ENCODE measurements at regions not wholly inside any gene's neighbourhood (a gene's known extent, or its start where the extent isn't known, plus 50 kb on each side); places are given as distances from the start of the nearest gene placed in this dataset.
A peak's percentile ranks its signal among the peaks of the same experiment; 100 is the strongest.

DNA sequence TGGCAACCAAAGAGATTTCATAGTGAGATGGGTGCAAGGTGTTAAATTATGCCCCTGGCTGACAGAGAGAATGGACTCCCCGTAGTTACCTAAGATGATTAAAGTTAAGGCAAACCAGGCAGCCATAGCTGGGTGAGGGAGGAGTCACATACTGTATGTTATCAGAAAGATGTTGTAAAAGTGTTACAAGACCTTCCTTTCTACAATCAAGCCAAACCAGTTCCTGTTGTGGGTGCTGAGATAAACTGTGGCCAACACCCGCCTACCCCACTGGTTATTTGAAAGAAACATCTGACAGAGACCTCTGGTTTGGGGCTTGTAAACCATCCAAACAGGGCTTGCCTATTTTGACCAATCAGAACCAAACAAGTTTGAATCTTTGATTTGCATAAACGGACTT lies 684.7 kb upstream of the NUDT12 start:
- DNase-seq (ENCODE audit: low read depth in 2 of 2), result no peak

DNA sequence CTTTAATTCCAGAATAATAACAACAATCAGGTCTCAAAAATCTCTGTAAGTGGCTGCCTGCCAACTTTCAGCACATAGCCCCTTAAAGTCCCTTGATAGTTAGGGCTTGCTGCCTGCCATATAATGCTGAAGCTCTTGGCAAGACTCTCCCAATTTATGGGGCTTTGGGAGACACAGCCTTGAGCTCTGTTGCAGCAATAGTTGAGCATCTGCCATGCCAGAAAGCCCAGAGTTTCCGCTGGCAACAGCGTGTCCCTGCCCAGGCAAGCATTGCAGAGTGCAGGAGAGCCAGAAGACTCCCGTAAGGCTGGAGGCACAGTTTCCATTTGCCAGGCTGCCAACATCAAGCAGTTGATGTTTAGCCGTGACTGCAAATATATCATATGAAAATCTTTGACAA lies 678.5 kb upstream of the NUDT12 start:
- DNase-seq (ENCODE audit: low read depth in 2 of 2), result no peak

- DNase-seq (ENCODE audit: low read depth in 2 of 2), result no peak
These were observed 675.0 kb upstream of the NUDT12 start for GRCh38 chr5:104237586-104237985.

GRCh38 chr5:104223885-104224773 lies 661.5 kb upstream of the NUDT12 start:
- no peak for DNase-seq (ENCODE audit: low read depth in 2 of 2)

- no peak for DNase-seq (ENCODE audit: low read depth in 2 of 2)
These were observed 655.6 kb upstream of the NUDT12 start for GRCh38 chr5:104218200-104218599.

DNA sequence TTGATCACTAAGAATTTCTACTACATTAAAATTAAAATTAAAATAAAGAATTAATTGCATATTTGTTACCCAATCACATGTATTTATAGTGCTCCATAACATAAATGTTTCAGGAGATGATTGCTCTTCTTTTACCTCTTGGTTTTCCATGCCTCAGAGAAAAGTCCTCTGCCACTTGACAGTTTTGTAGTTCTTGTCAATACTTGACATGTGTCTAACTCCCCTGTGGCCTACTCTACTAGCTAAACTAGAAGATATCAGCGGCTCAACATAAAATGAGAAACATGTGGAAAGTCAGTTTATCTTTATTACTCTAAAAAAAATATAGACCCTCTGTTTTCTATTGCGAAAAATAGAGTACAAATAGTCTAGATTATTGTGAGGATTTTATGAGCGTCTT lies 650.6 kb upstream of the NUDT12 start:
- DNase-seq (ENCODE audit: low read depth in 2 of 2), result no peak

- no peak for DNase-seq (ENCODE audit: low read depth in 2 of 2)
These were observed 637.2 kb upstream of the NUDT12 start for GRCh38 chr5:104199771-104200170.

GRCh38 chr5:104198156-104198555 lies 635.6 kb upstream of the NUDT12 start:
- no peak for DNase-seq (ENCODE audit: low read depth in 2 of 2)

DNA sequence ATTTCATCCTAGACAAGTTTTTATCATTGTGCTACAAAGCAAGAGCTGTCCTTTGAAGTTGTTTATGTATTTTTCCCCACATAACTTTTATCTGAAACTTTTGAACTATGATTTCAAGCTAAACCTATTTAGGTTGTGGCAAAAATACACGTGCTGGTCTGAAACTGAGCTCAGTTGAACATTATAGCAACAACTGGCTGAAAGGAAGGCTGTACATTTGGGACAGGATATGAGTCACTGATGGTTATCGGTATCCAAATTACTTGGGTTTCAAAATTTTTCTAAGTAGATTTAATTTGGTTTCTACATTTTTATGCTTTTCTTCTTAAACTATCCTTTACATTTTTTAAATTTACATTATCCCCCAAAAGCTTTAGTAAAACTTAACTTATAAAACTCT lies 627.3 kb upstream of the NUDT12 start:
- DNase-seq (ENCODE audit: low read depth in 2 of 2), result no peak

DNA sequence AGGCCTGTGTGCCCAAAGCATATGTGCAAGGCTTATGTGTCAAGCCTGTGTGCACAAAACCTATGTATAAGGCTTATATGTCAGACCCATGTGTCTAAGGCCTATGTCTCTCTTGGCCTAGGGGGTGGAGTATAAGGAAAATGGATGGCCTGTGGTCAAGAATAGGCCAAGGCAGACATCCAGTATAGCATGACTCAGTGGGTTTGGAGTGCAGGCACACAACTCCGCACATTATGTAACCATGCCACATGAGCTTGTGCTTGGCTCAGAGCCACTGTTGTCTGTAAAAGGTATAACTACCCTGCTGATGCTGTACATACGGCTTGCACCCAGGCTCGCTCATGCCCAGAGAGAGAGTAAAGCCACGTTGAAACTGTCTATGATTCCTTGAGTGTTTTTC lies 626.4 kb upstream of the NUDT12 start:
- DNase-seq (ENCODE audit: low read depth in 2 of 2), result peak in 1 of 2 experiments; percentile 5

DNA sequence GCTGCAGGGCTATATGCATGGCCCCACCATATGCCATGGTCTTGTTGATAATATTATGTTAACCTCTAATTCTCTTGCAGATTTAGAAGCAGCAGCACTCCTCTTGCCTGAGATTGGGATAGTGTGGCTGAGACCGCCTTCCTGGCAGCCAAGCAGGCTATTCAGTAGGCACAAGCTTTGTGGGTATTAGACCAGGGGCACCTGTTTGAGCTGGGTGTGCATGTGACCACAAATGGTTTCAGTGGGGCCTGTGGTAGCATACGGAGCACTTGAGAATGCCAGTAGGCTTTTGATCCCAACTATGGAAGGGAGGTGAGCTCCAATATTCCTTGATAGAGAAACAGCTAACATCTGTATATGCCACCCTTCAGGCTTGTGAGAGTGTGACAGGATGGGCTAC lies 625.1 kb upstream of the NUDT12 start:
- no peak for DNase-seq (ENCODE audit: low read depth in 2 of 2)

DNA sequence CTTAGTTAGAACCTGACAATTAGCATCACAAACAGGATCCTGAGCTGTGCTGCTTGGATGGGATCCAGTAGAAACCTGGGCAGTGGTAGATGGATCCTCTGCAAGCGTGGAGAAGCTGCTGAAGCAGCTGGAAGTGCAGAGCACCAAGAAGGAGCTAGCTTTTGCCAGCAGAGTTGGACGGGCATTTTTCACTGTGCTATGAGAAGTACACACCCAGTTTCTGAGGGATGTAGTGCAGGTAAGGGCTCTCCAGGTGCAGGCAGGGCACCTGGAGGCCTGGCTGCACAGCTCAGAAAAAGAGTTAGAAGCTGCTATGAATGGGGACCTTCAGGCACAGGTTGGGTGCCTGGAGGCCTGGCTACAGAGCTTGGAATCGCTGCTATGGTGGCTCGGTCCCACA lies 623.9 kb upstream of the NUDT12 start:
- no peak for DNase-seq (ENCODE audit: low read depth in 2 of 2)

GRCh38 chr5:104186100-104186499 lies 623.5 kb upstream of the NUDT12 start:
- DNase-seq (ENCODE audit: low read depth in 2 of 2), result no peak

DNA sequence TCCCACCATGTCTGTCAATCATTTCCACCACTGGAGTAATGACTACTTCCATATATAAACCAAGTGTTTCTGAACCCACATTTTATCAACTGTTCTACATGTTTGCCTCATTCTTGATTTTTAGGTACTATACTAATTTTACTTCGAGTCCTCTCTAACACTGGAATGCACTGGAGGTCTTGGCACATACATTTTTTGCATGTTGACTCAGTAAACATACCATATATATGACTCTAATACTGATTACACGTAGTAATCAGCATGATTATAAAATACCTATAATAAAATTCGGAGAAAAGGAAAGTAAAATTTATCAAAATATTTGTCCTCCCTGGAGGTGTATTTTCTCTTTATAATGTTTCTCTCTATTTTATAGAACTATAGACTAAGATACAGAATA lies 621.7 kb upstream of the NUDT12 start:
- DNase-seq (ENCODE audit: low read depth in 2 of 2), result no peak

DNA sequence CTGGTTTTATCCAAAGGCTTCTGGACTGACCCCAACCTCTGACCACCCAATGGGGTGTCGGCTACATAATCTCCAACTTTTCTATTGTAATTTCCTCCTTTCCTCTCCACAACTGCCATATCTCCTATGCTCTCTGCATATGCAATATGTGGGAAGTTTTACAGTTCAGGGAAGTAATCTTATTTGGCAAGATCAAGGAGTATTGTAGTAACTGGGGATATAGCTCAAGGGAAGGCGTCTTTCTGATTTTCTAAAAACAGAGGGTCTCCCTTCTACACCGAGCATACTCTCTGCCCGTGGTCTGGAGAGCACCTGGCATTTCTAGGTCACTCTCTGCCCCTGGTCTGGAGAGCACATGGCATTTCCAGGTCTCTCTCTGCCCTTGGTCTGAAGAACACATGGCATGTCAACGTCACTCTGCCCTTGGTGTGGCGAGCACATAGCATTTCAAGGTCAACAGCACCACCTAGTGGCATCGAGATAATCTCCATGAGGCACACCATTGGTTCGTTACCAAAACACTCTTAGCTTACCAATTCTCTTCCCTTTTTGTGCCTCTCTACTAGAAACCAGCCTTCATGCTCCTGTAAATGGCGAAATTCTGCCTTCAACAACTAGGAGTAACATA lies 616.4 kb upstream of the NUDT12 start:
- peak in 1 of 2 experiments; percentile 5 for DNase-seq (ENCODE audit: low read depth in 2 of 2)

DNA sequence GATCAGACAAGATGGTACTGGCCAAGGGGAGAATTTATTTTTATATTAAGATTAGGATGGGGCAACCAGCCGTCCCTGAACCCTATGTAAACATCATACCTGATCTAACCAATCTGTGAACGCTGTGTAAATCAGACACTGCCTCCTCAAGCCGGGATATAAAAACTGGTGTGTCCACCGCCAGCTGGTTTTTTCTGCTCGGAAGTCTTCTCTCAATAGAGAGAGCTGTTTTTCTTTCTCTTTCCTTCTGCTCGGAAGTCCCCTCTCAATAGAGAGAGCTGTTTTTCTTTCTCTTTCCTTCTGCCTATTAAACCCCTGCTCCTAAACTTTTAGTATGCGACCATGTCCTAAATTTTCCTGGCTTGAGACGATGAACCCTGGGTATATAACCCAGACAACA lies 615.5 kb upstream of the NUDT12 start:
- DNase-seq (ENCODE audit: low read depth in 2 of 2), result no peak

- DNase-seq (ENCODE audit: low read depth in 2 of 2), result no peak
These were observed 615.1 kb upstream of the NUDT12 start for GRCh38 chr5:104177651-104178050.

- DNase-seq (ENCODE audit: low read depth in 2 of 2), result no peak
These were observed 610.4 kb upstream of the NUDT12 start for GRCh38 chr5:104172976-104173375.

- DNase-seq (ENCODE audit: low read depth in 2 of 2), result no peak
These were observed 609.5 kb upstream of the NUDT12 start for GRCh38 chr5:104171958-104172690.

GRCh38 chr5:104170926-104171325 lies 608.3 kb upstream of the NUDT12 start:
- peak; percentile 67 to 76 for DNase-seq (ENCODE audit: low read depth in 2 of 2)

DNA sequence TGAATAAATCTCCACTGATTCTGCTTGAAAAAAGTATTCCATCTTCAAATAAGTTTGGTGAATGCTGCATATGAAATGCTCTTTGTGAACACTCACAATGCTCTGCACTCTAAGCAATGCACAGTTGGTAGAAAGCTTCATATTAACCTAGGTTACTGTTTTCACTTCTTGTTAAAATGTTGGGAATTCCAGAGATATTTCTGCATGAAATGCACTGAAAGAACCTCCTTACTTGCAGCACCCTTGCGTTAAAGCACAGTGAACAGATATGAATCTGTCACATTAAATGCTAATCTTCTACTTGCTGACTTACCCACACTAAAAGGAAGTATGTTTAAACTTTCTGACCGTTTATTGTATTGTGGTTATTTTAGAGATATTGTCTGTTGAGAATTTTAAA lies 584.1 kb upstream of the NUDT12 start:
- DNase-seq (ENCODE audit: low read depth in 2 of 2), result no peak

GRCh38 chr5:104139840-104140239 lies 577.3 kb upstream of the NUDT12 start:
- DNase-seq (ENCODE audit: low read depth in 2 of 2), result no peak

- no peak for DNase-seq (ENCODE audit: low read depth in 2 of 2)
These were observed 567.7 kb upstream of the NUDT12 start for GRCh38 chr5:104130320-104130719.

Measured in fibroblast of skin of left biceps (primary cell).